ENCODE measurements at regions not wholly inside any gene's neighbourhood (a gene's known extent, or its start where the extent isn't known, plus 50 kb on each side); places are given as distances from the start of the nearest gene placed in this dataset.

GRCh38 chr9:7907551-7908337 is 108.2 kb upstream of the DMAC1 start:
- TF ChIP-seq ZNF8 (CRISPR knock-in tag; IDR thresholded peaks at IDR 0.05) (no peak), CREB5 (CRISPR knock-in tag; IDR thresholded peaks at IDR 0.05; ENCODE audit: low read depth) (no peak), ARNTL (CRISPR knock-in tag; IDR thresholded peaks at IDR 0.05; ENCODE audit: borderline replicate concordance, low read depth) (no peak), ZNF70 (CRISPR knock-in tag; IDR thresholded peaks at IDR 0.05) (no peak)
- no peak for ATAC-seq

DNA sequence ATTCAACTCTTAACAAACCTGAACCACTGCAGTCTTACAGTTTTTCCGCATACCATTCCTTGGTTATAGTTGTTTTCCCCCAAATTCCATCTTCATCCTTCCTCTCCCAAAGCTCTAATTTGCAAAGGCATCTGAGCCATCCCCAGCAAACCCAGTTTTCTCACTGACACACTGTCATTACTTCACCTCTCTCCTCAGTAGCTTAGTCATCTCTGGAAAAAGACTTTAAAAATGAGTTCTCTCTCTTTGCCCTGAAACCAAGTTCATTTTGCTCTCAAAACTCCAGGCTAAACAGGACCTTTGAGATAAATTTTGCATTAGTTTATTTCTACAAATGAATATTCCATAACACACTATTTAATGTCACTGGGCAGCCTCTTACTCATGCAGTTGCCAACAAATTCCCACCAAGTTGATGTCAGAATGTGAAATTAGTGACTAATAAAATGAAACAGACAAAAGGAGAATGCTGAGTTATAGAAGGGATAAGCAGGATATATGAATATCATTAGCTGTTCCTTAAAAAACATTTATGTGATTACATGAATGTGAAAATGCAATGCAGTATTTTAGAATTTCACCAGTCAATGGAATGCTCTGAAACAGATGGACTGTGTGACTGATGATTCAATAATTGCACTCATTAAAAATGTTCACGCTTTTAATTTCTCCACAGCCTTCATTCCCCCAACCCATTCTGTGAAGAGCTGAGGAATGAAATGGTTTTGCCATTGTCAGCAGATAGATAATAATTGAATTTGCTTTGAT is 107.4 kb upstream of the DMAC1 start:
- ATAC-seq: no peak
- TF ChIP-seq CREB5 (CRISPR knock-in tag; IDR thresholded peaks at IDR 0.05; ENCODE audit: low read depth): no peak
- no peak for TF ChIP-seq TOX (CRISPR knock-in tag; IDR thresholded peaks at IDR 0.05; ENCODE audit: borderline replicate concordance)
- no peak for TF ChIP-seq BACH2 (CRISPR knock-in tag; IDR thresholded peaks at IDR 0.05; ENCODE audit: borderline replicate concordance)
- no peak for TF ChIP-seq PPARA (CRISPR knock-in tag; IDR thresholded peaks at IDR 0.05; ENCODE audit: borderline replicate concordance)
- TF ChIP-seq PATZ1 (CRISPR knock-in tag; IDR thresholded peaks at IDR 0.05; ENCODE audit: borderline replicate concordance): no peak
- TF ChIP-seq ESRRG (CRISPR knock-in tag; IDR thresholded peaks at IDR 0.05): no peak
- TF ChIP-seq RARB (CRISPR knock-in tag; IDR thresholded peaks at IDR 0.05): no peak
- TF ChIP-seq ZFP30 (CRISPR knock-in tag; IDR thresholded peaks at IDR 0.05): no peak
- no peak for TF ChIP-seq SNAI2 (CRISPR knock-in tag; IDR thresholded peaks at IDR 0.05)

GRCh38 chr9:7901621-7902020 is 102.0 kb upstream of the DMAC1 start:
- no peak for TF ChIP-seq OSR1 (CRISPR knock-in tag; IDR thresholded peaks at IDR 0.05)
- TF ChIP-seq TCF4 (CRISPR knock-in tag; IDR thresholded peaks at IDR 0.05; ENCODE audit: borderline replicate concordance): no peak
- no peak for TF ChIP-seq ZNF565 (CRISPR knock-in tag; conservative IDR thresholded peaks at IDR 0.05; ENCODE audit: low read depth)
- no peak for TF ChIP-seq CSDC2 (CRISPR knock-in tag; IDR thresholded peaks at IDR 0.05)
- TF ChIP-seq ZFP30 (CRISPR knock-in tag; IDR thresholded peaks at IDR 0.05): no peak
- TF ChIP-seq BACH2 (CRISPR knock-in tag; IDR thresholded peaks at IDR 0.05; ENCODE audit: borderline replicate concordance): no peak
- no peak for TF ChIP-seq PATZ1 (CRISPR knock-in tag; IDR thresholded peaks at IDR 0.05; ENCODE audit: borderline replicate concordance)
- TF ChIP-seq ZNF70 (CRISPR knock-in tag; IDR thresholded peaks at IDR 0.05): no peak
- no peak for TF ChIP-seq SNAI2 (CRISPR knock-in tag; IDR thresholded peaks at IDR 0.05)
- no peak for TF ChIP-seq ZFP3 (CRISPR knock-in tag; IDR thresholded peaks at IDR 0.05)
- no peak for ATAC-seq

DNA sequence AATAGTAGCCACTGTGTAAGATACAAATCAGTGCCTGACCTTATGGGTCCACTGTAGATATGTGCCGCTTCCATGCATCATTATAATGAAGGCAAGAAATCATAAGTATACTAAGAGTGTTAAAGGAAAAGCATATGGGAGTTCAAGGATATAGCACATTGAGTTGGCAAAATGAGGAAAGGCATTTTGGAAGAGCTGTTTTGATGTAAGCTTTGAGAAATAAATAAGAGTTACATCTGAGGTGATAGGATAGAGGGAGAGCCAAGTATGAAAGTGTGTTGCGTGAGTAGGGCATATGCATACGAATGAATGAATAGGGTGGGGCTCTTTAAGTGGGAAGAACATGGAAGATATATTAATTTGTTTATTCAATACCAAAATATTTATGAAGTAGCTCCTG is 101.0 kb upstream of the DMAC1 start:
- TF ChIP-seq ESRRG (CRISPR knock-in tag; IDR thresholded peaks at IDR 0.05) (no peak), CREB5 (CRISPR knock-in tag; IDR thresholded peaks at IDR 0.05; ENCODE audit: low read depth) (no peak), SNAI2 (CRISPR knock-in tag; IDR thresholded peaks at IDR 0.05) (no peak), TOX (CRISPR knock-in tag; IDR thresholded peaks at IDR 0.05; ENCODE audit: borderline replicate concordance) (no peak), TCF4 (CRISPR knock-in tag; IDR thresholded peaks at IDR 0.05; ENCODE audit: borderline replicate concordance) (no peak), ARNTL (CRISPR knock-in tag; IDR thresholded peaks at IDR 0.05; ENCODE audit: borderline replicate concordance, low read depth) (no peak), ZFP30 (CRISPR knock-in tag; IDR thresholded peaks at IDR 0.05) (no peak), PATZ1 (CRISPR knock-in tag; IDR thresholded peaks at IDR 0.05; ENCODE audit: borderline replicate concordance) (no peak), POU6F1 (CRISPR knock-in tag; IDR thresholded peaks at IDR 0.05; ENCODE audit: borderline replicate concordance, low read depth) (no peak)
- no peak for ATAC-seq

Data from SK-N-SH treated with all-trans-retinoic acid at 6 μM for 48 hours (cell line).